Activated naive CD4-positive, alpha-beta T cell treated with anti-CD3 and anti-CD28 coated beads, Interleukin-2, amount 50 U/mL, for 24 hours (primary cell): ENCODE measurements at regions not wholly inside any gene's neighbourhood (a gene's known extent, or its start where the extent isn't known, plus 50 kb on each side); places are given as distances from the start of the nearest gene placed in this dataset.
"Not testable (repeated sequence)": the region's sequence is repeated elsewhere in the genome, so short reads cannot be mapped to it uniquely, and the experiment has no call there.

ENCODE experiments used
- H3K27ac Mint-ChIP-seq: one replicate; pipeline ENCODE4 v1.8.0; 2021; ENCODE audit warnings: mild to moderate bottlenecking, mixed read lengths
- H3K27me3 Mint-ChIP-seq: one replicate; pipeline ENCODE4 v1.8.0; 2021; ENCODE audit warnings: mixed read lengths
- H3K36me3 Mint-ChIP-seq: one replicate; pipeline ENCODE4 v1.8.0; 2021; ENCODE audit warnings: mixed read lengths
- H3K4me1 Mint-ChIP-seq: one replicate; pipeline ENCODE4 v1.8.0; 2021; ENCODE audit warnings: mixed read lengths
- H3K4me3 Mint-ChIP-seq: one replicate; pipeline ENCODE4 v1.8.0; 2021; ENCODE audit warnings: mild to moderate bottlenecking, mixed read lengths
- H3K9me3 Mint-ChIP-seq: one replicate; pipeline ENCODE4 v1.8.0; 2021; ENCODE audit warnings: mixed read lengths

DNA sequence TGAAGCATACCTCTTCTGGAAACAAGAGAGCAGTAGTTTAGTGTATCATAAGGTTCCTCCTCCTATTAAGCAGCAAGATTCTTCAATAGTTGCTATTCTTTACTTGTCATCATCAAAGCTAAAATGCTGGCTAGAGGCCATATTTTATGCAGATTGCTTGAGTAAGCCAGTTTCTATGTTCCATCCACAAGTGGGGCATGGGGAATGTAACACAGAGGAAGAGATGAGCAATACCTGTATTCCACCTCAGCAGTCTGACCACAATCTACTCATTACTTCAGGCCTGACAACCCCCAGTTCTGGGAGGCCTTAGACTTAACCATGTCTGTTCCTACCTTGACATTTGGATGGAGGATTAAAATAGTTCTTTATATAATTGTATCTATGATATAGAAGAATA, 423.6 kb downstream of the BTG1 start:
- no peak overlapping the region for H3K4me3 Mint-ChIP-seq
- H3K9me3 Mint-ChIP-seq = no peaks in the 10 kb centered on the region
- H3K4me1 Mint-ChIP-seq = no peaks in the 10 kb centered on the region
- no peaks in the 10 kb centered on the region for H3K36me3 Mint-ChIP-seq
- H3K27me3 Mint-ChIP-seq = no peaks in the 10 kb centered on the region
- H3K27ac Mint-ChIP-seq = no peak overlapping the region

DNA sequence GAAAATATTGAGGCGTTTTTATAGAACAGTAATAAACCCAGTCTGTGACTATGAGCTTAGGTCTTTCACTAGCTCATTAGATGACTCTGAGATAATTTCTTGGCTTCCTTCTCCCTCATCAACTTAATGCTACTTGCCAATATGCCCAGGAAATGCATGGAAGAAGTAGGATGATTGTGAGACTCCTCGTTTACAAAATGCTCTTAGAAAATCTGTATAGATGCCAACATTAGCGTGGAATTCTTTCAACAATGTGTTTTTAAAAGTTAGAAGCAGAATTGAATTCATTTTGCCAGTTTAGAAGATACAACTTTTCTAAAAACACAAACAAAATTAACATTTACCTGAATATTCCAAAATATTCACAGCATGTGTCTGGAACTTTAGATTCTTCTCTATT, 424.6 kb downstream of the BTG1 start:
- Mint-ChIP-seq H3K9me3 (no peaks in the 10 kb centered on the region), H3K27me3 (no peaks in the 10 kb centered on the region), H3K4me1 (no peaks in the 10 kb centered on the region), H3K36me3 (no peaks in the 10 kb centered on the region), H3K4me3 (no peak overlapping the region), H3K27ac (no peak overlapping the region)

DNA sequence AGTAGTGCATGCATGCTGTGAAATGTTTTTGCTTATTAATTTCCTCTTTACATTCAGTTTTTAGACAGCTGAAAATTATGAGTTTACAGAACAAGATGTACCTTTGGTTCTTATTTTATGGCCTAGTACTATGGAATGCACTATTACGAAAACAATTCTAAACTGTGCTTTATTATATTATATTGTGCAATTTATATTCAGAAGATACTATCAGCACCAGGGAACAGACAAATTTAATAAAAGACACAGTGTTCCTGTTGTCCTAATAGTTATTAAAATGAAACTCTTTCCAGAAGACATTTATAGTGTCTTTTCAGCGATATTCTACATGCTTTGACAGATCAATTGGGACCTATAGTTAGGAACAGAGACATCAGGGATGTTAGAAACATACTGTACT, 427.3 kb downstream of the BTG1 start:
- H3K4me1 Mint-ChIP-seq = no peaks in the 10 kb centered on the region
- no peaks in the 10 kb centered on the region for H3K27me3 Mint-ChIP-seq
- H3K4me3 Mint-ChIP-seq = no peak overlapping the region
- no peaks in the 10 kb centered on the region for H3K9me3 Mint-ChIP-seq
- no peaks in the 10 kb centered on the region for H3K36me3 Mint-ChIP-seq
- no peak overlapping the region for H3K27ac Mint-ChIP-seq

DNA sequence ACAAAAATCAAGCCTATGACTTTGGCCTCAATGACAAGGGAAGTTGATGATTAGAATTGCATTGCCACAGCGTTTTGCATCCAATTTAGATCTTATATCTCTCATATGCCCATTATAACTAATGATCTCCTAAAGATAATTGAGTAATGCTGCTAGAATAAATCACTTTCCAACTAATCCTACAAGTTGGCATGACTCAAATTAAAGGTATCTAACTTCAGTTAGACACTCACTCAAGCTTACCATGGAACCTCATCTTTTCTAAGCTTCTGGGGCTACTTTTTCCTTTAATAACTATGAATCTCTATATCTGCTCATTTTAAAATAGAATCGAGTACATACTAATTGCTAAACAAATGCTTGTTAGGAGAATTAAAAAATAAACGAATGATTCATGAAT, 427.8 kb downstream of the BTG1 start:
- H3K27ac Mint-ChIP-seq = no peak overlapping the region
- H3K4me3 Mint-ChIP-seq = no peak overlapping the region
- no peaks in the 10 kb centered on the region for H3K4me1 Mint-ChIP-seq
- H3K27me3 Mint-ChIP-seq = no peaks in the 10 kb centered on the region
- no peaks in the 10 kb centered on the region for H3K9me3 Mint-ChIP-seq
- no peaks in the 10 kb centered on the region for H3K36me3 Mint-ChIP-seq

DNA sequence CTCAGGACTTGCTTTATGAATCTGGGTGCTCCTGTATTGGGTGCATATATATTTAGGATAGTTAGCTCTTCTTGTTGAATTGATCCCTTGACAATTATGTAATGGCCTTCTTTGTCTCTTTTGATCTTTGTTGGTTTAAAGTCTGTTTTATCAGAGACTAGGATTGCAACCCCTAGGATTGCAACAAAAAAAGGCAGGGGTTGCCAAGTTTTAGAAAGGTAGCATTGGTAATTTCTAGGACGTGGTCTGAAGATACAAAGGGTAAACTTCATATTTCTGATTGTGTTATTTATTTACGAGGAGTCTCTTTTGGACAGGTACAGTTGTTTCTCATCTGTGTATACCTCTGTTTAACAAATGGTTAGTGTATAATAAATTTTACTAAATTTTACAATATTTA, 433.7 kb downstream of the BTG1 start:
- not testable (repeated sequence) for H3K4me3 Mint-ChIP-seq, H3K27ac Mint-ChIP-seq, H3K9me3 Mint-ChIP-seq, H3K4me1 Mint-ChIP-seq, H3K27me3 Mint-ChIP-seq, H3K36me3 Mint-ChIP-seq

DNA sequence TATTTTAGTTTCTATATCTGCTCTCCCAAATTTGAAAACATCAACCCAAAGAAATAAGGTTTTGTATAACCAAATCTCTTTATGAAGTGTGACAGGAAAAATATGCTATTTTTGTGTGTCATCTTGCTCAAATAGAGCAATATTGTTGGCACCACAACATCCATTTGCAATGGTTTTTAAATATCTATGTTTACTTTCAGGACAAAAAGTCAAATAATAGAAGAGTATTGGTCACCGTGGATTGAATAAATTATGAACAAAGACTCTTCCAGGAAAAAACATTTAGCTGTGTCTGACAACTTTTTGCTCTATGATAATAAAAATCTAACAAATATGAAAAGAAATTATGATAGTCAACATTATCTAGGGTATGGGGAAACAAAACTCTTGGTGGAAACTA, 439.2 kb downstream of the BTG1 start:
- H3K27me3 Mint-ChIP-seq = no peaks in the 10 kb centered on the region
- H3K4me3 Mint-ChIP-seq = no peak overlapping the region
- no peaks in the 10 kb centered on the region for H3K36me3 Mint-ChIP-seq
- no peaks in the 10 kb centered on the region for H3K4me1 Mint-ChIP-seq
- H3K9me3 Mint-ChIP-seq = no peaks in the 10 kb centered on the region
- no peak overlapping the region for H3K27ac Mint-ChIP-seq

DNA sequence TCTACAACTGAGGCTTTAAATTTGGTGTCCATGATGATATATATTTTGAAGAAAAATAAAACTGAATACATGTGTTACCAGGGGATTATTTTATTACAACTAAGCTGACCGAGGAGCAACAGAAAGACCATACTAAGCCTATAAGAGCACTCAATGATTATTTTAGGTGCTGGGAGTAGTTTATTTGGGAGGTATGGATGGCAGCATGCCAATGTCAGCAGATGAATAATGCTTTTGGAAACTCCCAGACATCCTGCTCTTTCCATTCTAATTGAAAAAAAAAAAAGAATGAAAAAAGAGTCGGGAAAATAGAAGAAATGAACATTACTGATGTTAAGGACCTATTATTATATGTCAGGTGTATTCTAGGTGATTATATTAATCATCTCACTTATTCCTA, 441.2 kb downstream of the BTG1 start:
- no peak overlapping the region for H3K4me3 Mint-ChIP-seq
- H3K9me3 Mint-ChIP-seq = no peaks in the 10 kb centered on the region
- H3K4me1 Mint-ChIP-seq = no peaks in the 10 kb centered on the region
- H3K27ac Mint-ChIP-seq = no peak overlapping the region
- H3K36me3 Mint-ChIP-seq = no peaks in the 10 kb centered on the region
- no peaks in the 10 kb centered on the region for H3K27me3 Mint-ChIP-seq

DNA sequence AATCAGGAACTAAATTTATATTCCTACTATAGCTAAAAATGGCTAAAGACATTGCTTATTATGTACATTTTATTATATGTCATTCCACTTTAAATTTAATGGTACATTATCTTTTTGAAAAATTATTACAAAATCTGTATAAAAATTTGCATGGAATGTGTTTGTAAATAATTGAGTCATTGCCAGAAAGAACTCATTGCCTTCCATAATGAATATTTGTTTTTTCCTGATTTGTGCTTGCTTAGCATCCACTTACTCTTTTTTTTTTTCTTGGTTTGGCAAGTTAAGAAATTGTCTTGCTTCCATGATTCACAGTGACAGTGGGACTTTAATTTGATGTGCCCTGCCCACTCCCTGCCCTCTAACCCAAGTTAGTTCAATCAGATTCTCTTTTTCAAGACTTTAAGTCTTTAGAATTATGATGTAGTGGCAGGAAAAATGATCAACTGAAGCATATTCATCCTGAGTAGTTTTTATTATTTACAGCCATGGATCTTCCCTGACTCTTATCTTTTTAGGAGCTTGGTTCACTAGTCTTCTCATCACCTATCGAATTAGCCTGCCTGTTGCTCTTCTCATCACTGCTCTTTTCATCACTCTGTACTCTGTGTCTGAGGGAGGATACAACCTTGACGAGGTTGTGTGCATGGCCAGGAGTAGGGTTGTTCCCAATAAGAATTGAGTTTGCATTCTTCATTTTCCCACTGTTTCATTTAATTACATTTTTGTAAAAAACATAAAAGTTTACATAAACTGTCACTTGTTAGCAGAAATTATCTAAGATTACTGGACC, 442.0 kb downstream of the BTG1 start:
- Mint-ChIP-seq H3K27me3 (no peaks in the 10 kb centered on the region), H3K27ac (no peak overlapping the region), H3K36me3 (no peaks in the 10 kb centered on the region), H3K4me3 (no peak overlapping the region), H3K4me1 (no peaks in the 10 kb centered on the region), H3K9me3 (peaks cover 7% of the 10 kb centered on the region)

DNA sequence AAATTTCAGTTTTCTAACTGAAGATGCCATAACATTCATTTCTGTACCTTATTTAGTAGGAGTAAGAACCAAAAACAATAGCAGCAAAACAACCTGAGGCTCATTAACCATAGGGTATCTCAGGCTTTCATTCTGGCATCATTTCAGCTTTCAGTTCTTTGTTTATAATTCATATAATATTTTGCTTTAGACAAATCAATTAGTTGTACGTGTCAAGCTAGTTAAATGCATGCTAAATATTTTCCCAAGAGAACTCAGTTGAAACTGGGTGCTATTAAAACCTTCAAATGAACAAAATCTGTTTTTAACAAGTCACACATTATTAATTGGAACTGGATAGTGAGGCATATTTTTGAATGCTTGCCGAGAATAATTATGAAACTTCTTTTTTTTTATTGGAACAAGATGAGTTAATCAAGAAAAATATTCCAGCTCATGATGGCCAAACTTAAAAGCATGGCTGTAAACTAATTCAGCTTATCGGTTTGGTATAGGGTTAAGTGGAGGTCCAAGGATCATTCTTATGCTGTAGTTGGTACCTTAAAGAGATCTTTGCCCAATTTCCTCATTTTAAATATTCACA, 442.7 kb downstream of the BTG1 start:
- no peaks in the 10 kb centered on the region for H3K4me1 Mint-ChIP-seq
- H3K9me3 Mint-ChIP-seq = peaks cover 8% of the 10 kb centered on the region
- no peak overlapping the region for H3K27ac Mint-ChIP-seq
- H3K36me3 Mint-ChIP-seq = no peaks in the 10 kb centered on the region
- H3K27me3 Mint-ChIP-seq = no peaks in the 10 kb centered on the region
- no peak overlapping the region for H3K4me3 Mint-ChIP-seq

DNA sequence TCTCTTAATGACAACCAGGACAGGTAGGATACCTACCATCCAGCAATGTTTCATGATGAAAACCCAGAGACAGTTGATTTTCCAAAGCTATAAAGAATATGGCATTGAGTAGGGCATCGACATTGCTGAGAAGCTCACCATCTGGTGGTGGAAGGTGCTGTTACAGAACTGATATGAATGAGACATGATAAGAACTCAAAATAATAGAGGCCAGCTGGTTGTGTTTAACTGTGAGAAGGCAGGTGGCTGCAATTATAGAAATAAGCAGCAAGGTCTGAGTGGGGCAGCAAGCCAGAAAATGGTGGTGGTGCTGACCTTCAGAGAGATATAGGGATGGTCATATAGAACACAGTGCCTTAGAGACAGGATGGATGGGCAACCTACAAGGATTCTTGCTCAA, 449.7 kb downstream of the BTG1 start:
- Mint-ChIP-seq H3K4me1 (no peaks in the 10 kb centered on the region), H3K9me3 (peaks cover 8% of the 10 kb centered on the region), H3K27ac (peak overlapping the region; percentile 8), H3K36me3 (no peaks in the 10 kb centered on the region), H3K4me3 (no peak overlapping the region), H3K27me3 (no peaks in the 10 kb centered on the region)

DNA sequence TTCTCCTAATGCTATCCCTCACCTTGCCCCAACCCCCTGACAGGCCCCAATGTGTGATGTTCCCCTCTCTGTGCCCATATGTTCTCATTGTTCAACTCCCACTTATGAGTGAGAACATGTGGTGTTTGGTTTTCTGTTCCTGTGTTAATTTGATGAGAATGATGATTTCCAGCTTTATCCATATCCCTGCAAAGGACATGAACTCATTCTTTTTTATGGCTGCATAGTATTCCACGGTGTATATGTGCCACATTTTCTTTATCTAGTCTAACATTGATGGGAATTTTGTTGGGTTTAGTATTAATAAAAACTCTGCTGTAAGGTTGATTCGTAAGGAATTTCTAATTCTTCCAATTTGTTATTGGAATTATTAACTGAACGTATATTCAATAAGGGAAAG, 450.2 kb downstream of the BTG1 start:
- not testable (repeated sequence) for H3K27me3 Mint-ChIP-seq, H3K36me3 Mint-ChIP-seq, H3K4me3 Mint-ChIP-seq, H3K4me1 Mint-ChIP-seq, H3K27ac Mint-ChIP-seq, H3K9me3 Mint-ChIP-seq

DNA sequence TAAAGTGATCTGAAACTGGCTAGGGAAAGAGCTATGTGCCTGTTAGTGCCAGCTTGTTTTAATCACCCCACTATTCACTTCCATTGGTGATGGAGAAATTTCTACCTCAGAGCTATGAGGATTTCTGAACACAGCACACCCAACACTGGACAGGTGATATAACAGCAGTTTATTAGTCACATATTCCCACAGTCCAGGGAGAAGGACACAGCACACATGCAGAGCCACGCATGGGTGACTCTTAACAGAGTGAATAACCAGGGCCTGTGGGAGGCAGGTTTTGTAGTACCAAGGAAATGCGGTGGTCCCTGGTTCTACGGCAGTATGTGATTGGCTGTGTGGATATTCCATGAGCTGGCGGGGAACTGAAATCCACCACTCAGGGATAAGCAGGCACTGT, 455.1 kb downstream of the BTG1 start:
- Mint-ChIP-seq H3K27me3 (no peaks in the 10 kb centered on the region), H3K27ac (no peak overlapping the region), H3K36me3 (no peaks in the 10 kb centered on the region), H3K4me1 (peaks cover 29% of the 10 kb centered on the region), H3K9me3 (no peaks in the 10 kb centered on the region), H3K4me3 (no peak overlapping the region)

DNA sequence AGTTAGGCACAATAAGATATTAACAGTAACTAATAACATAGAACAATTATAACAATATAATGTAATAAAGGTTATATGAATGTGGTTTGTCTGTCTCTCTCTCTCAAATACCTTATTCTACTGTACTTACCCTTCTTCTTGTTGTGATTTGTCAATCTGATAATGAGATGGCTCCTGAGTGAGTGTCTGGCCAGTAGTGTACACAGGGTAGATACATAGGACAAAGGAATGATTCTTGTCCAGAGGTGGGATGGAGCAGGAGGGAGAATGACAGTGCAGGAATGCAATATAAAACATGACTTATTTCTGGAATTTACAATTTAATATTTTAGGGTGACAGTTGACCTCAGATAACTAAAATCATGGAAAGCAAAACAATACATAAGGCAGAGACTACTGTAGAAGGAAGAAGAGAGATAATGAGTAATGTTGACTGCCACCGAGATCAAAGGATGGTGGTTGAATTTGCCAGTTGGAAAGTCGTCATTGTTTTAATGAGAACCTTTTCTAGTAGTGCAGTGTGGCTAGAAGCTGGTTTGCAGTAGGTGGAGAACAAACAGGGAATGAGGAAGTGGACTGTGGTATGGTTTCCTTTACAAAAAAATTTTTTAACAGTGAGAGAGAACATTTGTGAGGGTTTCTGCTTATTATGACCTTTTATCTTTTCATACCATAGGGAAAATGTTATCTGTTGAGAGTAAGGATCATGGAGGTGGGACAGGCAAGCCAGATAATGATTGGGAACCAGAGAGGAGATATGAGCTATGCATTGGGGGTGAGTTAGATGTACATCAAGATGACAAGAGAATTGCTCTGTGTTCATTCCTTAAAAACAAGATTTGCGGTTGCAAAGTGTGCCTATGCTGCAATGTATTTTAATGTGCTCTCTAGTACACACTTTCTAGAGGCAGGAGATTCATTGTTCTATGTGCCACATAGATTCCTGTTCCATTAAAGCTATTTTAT, 458.3 kb downstream of the BTG1 start:
- Mint-ChIP-seq H3K27ac (no peak overlapping the region), H3K4me3 (peak overlapping the region; percentile 24), H3K9me3 (no peaks in the 10 kb centered on the region), H3K4me1 (peaks cover 30% of the 10 kb centered on the region), H3K36me3 (no peaks in the 10 kb centered on the region), H3K27me3 (no peaks in the 10 kb centered on the region)

DNA sequence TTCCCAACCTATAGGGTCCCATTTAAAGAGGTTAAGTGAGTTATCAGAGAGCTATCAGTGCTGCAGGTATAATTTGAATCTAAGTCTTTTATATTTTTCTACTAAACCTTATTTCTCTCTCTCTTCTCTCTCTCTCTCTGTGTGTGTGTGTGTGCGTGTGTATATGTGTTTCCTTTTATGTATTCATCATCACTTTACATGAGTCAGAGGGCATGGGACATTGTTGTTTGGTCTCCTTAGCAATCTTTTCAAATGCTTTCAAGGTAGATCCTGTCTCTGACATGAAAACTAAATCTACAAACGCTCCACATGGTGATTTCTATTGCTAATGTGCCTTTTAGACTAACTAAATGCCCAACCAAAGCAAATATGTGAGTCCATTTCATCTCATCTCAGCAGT, 459.7 kb downstream of the BTG1 start:
- peak overlapping the region; percentile 10 for H3K27ac Mint-ChIP-seq
- H3K4me3 Mint-ChIP-seq = no peak overlapping the region
- H3K9me3 Mint-ChIP-seq = no peaks in the 10 kb centered on the region
- H3K27me3 Mint-ChIP-seq = no peaks in the 10 kb centered on the region
- H3K4me1 Mint-ChIP-seq = peaks cover 30% of the 10 kb centered on the region
- H3K36me3 Mint-ChIP-seq = peaks cover 2% of the 10 kb centered on the region

DNA sequence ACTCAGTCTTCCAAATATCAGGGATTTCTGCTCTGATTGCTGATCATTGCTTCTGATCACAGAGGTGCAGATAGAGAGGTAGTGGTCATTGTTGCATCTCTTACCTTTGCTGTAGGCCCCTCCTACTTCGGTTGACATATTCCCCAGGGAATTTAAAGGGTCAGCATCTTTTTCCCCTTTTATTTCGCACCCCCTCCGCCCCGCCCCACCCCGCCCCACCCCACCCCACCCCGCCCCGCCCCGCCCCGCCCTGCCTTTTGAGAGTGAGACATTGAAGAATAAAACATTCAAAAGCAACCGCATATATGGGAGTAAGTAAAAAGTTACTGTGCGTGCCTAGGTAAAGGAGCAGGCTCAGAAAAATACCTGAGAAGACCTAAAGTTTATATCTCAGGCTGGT, 463.9 kb downstream of the BTG1 start:
- H3K4me3 Mint-ChIP-seq = no peak overlapping the region
- no peaks in the 10 kb centered on the region for H3K27me3 Mint-ChIP-seq
- peaks cover 11% of the 10 kb centered on the region for H3K4me1 Mint-ChIP-seq
- no peaks in the 10 kb centered on the region for H3K9me3 Mint-ChIP-seq
- H3K36me3 Mint-ChIP-seq = peaks cover 2% of the 10 kb centered on the region
- no peak overlapping the region for H3K27ac Mint-ChIP-seq

DNA sequence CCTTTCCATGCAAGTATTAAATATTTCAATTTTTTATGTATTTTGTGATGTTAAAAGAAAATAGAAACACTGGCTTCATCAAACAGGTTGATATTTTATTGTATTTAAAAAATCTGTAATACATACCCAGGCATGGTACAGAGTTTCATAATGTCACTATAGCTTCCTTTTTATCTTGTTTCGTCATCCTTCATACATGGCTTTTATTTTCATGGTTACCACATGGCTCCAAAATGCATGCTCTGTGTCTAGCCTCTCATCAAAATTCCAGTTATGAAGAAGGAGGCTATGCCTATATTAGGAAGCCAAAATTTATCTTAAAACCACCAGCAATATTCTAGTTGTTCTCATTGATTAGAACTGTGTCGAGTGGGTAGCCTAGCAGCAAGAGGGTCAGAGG, 464.8 kb downstream of the BTG1 start:
- H3K9me3 Mint-ChIP-seq = no peaks in the 10 kb centered on the region

More for the DNA sequence above, 464.8 kb downstream of the BTG1 start:
- peaks cover 4% of the 10 kb centered on the region for H3K4me1 Mint-ChIP-seq
- no peak overlapping the region for H3K27ac Mint-ChIP-seq
- peaks cover 2% of the 10 kb centered on the region for H3K36me3 Mint-ChIP-seq
- H3K4me3 Mint-ChIP-seq = no peak overlapping the region
- no peaks in the 10 kb centered on the region for H3K27me3 Mint-ChIP-seq
